ENCODE measurements at regions not wholly inside any gene's neighbourhood (a gene's known extent, or its start where the extent isn't known, plus 50 kb on each side); places are given as distances from the start of the nearest gene placed in this dataset.
"Not testable (repeated sequence)": the region's sequence is repeated elsewhere in the genome, so short reads cannot be mapped to it uniquely, and the experiment has no call there.

DNA sequence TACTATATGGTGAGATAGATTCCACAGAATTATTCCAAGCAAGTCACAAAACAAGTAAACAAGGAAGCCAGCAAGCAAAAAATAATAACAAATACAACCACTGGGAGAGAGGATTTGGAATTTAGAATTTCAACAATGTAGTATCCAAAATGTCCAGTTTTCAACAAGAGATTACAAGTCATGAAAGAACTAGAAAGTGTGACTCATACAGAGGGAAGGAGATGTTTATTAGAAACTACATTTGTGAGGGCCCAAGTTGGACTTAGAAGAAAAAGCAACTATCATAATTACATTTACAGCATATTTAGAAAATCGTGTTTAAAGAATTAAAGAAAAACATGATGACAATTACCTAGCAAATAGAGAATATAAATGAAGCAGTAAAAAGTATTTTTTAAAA, 494.6 kb upstream of the ID4 start:
- no peak for DNase-seq

DNA sequence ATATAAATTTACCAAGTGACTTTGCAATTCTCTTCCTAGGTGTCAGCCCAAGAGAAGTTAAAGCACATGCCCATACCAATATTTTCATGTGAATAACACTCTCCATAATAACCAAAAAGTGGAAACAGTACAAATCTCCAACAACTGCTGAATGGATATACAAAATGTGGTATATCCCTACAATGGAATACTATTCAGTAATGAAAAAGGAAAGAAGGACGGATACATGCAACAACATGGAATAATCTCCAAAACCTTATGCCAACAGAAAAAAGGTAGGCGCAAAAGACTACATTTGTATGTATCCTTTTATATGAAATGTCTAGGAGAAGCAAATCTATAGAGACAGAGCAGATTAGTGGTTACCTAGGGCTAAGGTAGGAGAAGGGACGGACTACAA, 487.7 kb upstream of the ID4 start:
- no peak for DNase-seq

DNA sequence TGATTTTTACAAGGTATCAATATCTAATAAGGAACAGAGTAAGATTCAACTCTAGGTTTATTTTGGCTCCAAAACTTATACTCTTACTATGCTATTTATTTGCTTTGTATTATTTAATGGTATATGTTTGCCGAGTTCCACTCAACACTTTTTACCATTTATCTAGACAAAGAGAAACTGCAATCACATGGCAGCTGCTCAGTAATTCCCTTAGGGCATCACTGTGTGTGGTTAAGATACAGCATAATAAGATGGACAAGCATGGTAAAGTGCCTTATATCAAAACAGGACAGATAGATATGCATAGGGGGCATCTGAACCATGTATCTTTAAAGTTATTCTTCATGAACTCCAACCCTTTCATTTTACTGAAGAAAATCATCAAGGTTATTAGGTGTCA, 483.0 kb upstream of the ID4 start:
- DNase-seq: no peak

DNA sequence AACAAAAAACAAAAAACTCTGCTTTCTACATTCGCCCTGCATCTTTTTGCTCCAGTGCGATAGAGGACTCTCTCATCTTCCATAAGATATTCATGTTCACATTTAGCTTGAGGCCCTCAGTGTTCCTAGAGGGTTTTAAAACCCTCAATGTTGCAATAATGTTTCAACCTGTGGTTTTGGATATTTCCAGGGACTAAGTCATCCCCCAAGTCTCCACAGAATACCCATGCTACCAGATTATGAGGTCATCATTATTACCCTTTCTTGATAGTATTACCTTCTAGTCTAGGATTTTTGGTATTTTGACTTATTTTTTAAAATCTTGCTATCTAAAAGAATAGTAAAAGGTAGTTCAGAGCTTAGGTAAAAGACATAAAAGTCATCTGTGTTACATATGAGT, 480.5 kb upstream of the ID4 start:
- no peak for DNase-seq

DNA sequence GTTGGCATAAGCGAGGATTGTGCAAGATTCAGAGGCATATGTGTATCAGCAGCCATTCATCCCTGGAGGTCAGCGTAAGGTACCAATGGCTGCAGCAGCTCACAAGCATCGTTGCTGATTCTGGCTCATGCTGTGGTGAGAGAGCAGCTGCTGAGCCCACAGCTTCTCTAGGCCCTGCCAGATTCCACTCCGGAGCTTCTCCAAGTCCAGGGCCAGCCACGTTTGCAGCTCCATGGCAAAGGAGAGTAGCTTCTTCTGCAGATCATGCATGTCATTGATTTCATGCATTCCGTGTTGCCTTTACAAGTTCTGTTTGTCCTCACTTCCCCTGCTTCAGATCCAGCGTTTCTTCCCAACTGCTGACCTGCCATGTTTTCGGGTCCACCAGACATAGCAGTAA, 474.8 kb upstream of the ID4 start:
- DNase-seq: no peak

DNA sequence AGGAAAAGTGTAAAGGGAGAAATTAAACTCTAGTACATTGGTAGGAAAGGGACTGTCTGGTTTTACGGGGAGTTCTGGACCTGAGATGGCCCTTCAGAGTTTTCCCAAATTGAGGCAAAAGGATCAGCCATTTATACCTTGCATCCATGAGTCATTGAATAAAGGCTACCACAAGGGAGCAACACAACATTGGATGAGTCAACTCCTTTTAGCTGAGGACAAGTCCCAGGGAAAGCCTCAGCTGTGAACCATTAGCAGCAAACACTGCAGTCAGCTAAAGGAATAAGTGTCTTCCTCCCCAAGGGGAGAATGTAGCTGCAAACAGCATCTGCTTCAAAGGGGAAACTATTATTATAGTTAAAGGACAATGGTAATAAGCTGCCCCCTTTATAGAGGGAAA, 468.7 kb upstream of the ID4 start:
- DNase-seq: no peak

DNA sequence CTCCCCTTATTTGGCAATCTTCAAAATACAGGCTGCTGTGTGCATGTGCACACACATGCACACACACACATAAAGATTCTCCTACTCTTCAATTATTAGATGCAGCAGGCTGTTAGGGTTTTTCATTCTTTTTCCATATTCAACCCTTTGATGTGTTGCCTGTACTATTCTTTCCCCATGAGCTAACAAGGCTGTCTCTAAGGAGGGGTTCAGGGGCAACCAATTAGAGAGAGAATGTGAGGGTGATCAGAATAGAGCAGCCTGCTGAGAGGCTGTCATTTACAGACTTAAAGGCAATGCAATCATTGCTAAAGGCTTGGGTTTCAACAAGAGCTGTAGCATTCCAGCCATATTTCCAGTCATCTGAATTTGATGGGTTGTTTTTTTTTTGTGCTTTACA, 467.4 kb upstream of the ID4 start:
- no peak for DNase-seq

DNA sequence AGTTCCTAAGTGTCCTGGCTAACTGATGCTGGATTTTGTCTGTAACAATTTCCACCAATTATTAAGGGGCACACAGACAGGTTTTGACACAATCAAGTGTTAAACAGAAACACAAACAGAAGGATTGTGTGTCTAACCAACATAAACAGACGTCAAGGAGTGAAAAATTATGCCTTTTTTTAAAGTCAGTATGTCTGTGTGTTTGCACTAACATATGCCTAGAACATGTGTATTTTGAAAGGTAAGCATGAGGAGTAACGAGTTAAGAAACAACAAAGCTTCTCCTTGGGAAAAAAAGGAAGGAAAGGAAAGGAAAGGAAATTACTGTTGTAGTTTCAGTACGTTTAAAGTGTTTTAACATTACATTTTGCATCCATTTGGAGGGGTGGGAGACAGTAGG, 466.3 kb upstream of the ID4 start:
- no peak for DNase-seq

DNA sequence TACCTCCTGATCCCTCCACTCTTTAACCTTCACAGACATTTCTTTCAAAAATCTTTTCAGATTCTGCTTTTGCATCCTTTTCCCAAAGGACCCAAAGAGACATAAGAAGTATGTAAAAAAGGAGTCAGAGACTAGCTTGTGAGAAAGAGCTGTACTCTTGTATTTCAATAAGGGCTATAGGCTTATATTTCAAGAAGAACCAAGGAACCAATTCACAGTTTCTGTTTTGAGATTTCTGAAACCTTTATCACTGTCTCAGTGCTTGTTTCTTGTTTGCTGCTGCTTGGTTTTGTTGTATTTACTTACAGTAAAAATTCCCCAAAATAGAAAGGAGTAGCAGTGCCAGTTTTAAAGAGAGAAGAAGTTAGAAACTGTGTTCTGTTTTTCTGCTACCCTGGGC, 461.6 kb upstream of the ID4 start:
- DNase-seq: no peak

DNA sequence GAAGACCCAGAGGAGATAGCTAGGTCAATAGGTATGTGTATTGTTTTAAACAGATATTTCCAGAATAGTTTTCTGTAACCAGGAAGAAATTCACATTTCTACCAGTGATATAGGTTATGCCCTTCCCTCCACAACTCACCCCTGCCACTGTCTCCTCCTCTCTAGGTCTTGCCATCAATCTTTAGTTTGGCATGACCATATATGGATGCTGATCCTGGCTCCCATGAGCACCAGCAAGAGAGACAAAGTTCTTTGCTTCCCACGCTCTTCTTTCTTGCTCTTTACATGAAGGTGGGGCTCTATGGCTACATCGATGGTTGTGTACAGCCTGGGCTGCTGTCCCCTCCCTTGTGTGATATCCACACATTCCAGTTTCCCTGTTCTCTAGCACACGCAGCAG, 459.4 kb upstream of the ID4 start:
- no peak for DNase-seq

DNA sequence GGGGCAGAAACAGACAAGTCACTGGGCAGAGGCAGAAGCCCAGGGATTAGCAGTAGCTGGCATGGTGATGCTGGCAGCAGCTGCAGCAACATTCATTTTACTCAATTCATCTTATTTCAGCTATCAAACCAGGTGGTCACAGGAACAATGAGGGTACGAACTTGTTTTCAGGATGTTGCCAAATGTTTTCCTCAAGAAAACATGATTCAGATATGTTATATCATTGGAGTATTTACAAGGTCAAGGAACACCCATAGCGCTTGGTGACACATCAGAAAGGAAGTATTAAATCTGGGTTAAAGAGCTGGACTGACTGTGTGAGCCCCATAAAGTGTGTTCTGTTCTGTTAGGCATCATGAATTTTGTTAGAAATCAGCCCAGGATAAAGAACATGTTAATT, 456.9 kb upstream of the ID4 start:
- no peak for DNase-seq

DNA sequence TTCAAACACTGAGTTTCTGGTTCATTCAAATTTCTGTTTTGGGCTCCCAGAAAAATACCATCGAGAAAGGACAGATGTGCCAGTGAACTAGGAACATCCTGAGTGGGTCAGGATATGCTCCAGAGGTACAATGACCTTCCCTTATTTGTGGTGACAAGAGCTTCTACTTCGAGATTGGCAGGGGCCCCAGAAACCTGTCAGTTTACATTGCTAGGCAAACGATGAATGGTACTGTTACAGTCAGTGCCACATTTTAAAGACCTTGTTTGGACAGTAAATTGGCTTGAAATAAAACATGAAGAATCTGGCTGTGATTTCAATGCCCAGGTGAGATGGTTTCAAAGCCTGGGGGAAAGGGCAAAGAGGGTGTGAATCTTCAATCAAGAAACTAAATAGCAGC, 454.5 kb upstream of the ID4 start:
- no peak for DNase-seq

DNA sequence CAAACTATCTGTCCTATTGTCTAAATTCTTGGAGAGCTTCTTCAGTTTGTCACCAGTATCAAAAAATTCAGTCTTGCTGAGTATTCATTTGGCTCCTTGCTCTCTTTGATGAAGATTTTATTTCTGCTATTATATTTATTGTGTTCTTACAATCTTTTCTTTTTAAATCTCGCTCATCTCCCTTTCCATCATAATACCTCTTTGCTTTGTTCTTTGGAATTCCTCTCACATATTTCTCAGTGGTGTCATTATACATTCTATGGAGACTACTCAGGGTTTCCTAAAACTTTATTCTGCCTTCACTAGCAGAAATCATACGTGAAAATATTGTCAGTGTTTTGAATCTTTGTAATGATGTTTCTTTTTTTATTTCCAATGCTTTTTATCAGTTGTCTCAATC, 445.2 kb upstream of the ID4 start:
- no peak for DNase-seq

DNA sequence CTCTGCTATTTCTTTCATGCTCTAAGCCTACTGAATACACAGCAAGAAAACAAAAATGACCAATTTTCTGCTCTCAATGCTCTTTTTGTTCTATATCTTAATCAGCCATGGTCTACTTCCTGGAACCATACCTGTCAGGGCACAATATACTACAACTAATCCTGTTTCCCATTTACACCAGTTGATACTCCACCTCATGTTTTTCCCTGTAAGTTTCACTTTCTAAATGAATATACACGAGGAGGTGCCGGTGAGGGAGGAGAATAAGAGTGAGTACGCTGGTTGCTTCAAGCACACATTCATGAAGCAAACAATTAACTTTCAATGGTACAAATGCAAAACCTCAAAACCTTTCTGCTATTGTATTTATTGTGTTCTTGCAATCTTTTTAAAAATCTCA, 443.1 kb upstream of the ID4 start:
- no peak for DNase-seq

DNA sequence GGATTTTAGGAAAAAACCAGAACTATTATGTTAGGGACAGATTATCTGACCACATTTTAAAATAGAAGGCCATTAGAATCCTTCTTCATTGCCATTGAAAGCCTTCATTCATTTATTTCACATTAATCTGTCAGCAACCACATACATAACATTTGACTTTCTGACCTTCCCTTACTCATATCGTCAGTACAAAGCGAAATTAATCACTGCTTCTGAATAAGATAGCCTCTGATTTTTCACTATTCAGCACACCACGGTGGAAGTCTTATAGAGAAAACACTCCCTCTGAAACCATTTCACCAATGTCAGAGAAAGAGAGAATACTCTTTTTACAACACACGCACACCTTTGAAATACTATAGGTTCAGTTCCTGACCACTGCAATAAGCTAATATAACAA, 442.5 kb upstream of the ID4 start:
- no peak for DNase-seq

DNA sequence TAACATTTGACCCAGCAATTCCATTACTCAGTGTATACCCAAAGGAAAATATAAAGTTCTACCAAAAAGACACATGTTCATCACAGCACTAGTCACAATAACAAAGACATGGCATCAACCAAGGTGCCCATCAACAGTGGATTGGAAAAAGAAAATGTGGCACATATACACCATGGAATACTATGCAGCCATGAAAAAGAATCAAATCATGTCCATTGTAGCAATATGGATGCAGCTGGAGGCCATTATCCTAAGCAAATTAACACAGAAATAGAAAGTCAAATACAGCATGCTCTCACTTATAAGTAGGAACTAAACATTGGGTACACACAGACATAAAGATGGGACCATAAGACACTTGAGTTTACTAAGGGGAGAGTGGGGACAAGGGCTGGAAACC, 441.9 kb upstream of the ID4 start:
- DNase-seq: no peak

DNA sequence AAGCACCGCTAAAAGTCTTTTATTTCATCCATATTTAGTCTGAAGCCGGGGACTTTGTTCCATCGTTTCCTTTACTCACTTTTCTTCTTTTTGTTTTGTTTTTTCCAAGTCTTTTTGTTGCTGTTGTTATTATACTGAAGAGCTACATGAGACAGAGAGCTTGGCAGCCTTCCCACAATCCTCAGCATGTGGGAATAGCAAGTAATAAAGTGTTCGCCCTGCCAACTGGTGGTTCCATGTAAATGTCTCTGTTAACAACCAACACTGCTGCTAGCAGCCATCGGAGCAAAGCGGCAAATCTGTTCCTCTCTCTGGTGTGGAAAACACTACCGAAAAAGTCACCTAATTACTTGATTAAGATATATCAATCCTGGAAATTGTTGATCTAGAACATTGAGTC, 437.8 kb upstream of the ID4 start:
- DNase-seq: no peak

DNA sequence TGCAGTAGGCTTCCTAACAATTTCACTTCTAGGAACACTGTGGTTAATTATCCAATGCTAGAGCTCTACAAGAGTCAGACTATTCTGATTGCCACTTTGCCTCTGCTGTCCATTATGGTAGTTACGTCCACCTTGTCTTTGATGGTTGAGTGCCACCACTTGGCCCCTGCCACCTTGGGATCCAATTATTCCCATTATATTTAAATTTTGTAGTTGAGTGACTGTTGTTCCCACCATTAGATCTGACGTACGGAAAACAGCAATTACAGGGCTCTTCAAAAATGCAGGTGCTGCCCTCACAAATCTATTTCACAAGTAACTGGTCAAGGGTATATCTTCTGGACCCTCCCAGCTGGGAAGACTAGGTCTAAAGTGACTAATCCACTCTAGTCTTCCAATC, 432.3 kb upstream of the ID4 start:
- DNase-seq: not testable (repeated sequence)

DNA sequence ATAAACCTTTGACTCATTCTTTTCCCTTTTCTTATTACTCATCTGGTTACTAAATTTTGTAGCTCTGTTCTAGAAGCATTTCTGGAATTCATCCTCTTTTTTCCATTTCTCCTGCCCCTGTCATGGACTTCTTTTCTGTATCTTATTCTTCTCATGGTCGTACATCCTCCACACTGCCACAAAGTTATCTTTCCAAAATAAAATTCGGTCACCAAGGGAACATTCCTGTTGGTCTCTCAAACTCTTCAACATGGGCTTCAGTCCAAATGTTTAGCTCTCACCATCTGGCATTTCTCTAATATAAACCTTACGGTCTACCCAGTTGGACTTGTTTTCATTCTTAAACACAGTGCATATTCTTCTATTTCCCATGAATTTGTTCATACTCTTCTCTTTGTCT, 428.8 kb upstream of the ID4 start:
- no peak for DNase-seq

DNA sequence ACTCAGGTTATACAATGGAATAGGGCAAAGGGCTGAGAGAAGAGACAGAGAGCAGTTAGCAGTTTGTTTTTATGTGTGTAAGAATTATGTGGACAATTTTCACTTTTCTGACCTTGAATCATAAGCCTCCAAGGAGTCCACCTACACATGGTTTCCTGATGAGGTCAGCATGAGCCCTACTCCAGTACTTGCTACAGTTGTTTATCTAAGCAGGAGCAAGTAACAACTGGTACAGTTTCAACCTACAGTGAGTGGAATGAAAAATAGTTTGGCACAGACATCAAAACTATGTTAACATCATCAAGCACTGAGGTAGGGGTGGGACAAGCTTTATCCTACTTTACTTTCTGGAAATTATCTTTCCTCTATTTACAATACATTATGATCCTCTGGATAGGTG, 426.7 kb upstream of the ID4 start:
- no peak for DNase-seq

DNA sequence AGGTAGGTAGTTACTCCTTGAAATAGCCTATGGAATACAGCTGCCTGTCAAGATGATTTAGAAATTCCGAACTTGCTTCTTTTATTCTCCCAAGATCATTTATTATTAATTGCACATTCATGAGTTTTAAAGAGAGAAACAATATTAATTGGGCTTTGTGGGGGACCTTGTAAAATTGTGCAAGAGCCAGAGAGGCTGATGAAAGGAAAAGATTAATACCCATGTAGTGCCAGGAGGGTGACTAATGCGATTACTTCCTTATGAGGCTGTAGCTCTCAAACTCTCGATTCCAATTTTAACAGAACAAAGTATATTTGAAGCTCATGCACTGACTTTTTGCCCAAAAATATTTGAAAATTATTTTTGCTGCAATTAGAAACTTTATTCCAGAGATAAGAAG, 423.8 kb upstream of the ID4 start:
- DNase-seq: no peak

DNA sequence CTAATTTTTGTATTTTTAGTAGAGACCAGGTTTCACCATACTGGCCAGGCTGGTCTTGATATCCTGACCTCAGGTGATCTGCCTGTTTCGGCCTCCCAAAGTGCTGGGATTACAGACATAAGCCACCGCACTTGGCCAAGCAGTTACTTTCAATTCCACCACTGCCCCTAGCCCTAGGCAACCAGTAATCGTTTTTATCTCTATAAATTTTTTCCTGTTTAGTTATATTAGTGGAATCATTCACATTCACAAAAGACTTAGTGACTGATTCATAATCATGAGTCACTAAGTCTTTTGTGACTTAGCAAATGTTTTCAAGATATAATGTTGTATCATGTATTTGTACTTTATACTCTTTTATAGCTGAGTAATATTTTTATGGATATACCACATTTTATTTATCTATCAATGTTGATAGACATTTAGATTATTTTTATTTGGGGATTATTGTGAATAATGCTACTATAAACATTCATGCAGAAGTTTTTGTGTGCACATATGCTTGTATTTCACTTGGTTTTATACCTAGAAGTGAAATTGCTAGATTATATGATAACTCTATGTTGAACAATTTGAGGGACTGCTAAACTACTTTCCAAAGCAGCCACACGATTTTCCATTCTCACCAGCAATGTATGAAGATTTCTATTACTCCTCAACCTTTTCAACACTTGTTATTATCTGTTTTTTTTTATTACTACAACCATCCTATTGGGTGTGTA, 421.4 kb upstream of the ID4 start:
- DNase-seq: no peak

DNA sequence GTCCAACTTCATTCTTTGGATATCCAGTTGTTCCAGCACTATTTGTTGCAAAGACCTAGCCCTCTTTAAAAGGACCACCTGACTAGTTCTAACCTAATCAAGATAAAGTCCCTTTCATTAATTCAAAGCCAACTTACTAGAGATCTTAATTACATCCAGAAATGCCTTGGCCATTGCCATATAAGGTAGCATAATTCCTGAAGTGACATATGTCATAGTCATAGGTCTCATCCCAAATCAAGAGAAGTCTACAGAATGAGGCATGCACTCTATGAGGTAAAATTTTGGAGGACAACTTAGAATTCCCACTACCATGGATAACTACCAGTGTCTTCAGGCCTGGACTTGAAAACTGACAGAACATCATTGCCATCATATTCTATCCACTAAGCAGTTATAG, 420.4 kb upstream of the ID4 start:
- DNase-seq: no peak

DNA sequence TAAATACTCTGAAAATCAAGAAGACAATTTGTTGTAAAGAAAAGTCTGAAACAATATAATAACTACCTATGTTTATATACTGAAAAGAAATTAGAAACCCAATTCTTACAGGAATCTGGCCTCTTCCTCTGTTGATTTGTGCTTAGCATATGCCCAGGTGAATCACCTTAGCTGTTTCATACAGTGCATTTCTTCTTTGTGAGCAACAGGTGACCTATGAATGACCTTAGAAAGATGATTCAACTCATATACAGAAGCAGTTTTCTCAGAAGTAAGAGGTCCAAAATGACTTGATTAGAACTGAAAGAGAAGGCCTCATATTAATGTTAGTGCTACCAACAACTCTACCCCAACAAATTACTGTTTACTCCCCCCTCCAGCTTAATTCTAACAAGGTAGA, 419.5 kb upstream of the ID4 start:
- DNase-seq: no peak

DNA sequence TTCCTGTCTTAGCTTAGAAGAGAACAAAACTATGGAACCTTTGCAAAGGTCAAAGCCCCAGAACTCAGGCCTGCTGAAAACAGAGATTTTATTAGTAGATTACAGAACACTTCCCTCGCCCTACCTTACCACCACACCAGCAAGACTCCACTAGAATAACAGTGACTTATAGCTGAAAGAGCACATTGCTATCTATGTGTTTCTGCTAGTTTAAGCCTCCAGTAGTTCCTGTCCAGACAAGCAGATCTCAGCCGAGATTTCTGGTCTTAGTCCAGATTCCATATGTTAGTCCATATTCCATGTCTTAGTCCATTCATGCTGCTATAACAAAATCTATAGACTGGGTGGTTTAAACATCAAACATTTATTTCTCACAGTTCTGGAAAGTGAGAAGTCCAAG, 412.3 kb upstream of the ID4 start:
- DNase-seq: no peak

DNA sequence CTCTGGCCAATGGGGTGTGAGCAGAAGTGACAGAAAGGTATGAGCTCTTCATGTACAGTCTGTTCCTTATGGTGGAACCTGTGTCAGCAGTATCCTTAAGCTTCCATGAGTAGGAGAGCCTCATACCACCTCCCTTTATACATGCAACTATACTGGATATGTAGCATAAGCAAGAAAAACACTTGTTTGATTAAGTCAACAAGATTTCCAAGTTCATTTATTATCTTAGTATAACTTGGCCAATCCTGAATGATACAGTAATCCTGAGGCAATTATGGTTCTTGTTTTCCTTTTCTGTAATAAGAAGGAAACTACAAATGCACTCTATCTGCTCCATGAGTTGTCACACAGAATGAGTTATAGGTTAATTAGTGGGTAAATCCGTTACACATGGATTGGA, 409.6 kb upstream of the ID4 start:
- no peak for DNase-seq
